ENCODE measurements at regions not wholly inside any gene's neighbourhood (a gene's known extent, or its start where the extent isn't known, plus 50 kb on each side); places are given as distances from the start of the nearest gene placed in this dataset.

DNA sequence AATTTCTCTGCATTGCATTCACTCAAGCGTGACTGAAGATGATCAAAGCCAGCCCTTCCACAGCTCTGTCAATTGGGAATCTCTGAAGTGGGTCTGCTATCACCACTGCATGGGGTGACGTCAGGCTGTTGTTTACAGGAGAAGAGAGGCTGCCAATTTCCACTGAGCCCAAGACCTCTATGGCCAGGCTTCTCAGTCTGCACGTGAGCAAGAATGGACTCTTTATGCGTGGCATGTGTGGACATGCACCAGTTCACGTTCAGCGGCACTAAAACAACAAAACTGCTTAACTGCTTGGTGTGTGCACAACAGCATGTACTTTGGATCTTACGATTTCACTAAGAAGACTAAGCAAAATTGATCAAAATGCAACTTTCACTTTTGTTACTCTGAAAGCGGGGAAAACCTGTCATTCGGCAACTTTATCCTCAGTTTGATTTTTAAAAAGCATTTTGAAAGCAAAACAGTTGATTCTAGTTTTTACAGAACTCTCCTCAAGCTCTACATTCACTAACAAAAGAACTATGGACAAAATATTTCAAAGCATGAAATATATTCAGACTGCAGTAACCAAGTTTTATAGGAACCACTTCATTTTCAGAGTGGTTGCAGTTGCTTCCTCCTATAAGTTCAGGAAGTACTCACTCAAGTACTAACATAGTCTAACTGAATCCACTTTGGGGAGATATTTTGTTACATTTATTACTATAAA lies 77.0 kb upstream of the SERTAD2 start:
- TF ChIP-seq EP300 (IDR thresholded peaks at IDR 0.05) = peak in 1 of 2 donors; percentile 91
- TF ChIP-seq, protein P1, sequence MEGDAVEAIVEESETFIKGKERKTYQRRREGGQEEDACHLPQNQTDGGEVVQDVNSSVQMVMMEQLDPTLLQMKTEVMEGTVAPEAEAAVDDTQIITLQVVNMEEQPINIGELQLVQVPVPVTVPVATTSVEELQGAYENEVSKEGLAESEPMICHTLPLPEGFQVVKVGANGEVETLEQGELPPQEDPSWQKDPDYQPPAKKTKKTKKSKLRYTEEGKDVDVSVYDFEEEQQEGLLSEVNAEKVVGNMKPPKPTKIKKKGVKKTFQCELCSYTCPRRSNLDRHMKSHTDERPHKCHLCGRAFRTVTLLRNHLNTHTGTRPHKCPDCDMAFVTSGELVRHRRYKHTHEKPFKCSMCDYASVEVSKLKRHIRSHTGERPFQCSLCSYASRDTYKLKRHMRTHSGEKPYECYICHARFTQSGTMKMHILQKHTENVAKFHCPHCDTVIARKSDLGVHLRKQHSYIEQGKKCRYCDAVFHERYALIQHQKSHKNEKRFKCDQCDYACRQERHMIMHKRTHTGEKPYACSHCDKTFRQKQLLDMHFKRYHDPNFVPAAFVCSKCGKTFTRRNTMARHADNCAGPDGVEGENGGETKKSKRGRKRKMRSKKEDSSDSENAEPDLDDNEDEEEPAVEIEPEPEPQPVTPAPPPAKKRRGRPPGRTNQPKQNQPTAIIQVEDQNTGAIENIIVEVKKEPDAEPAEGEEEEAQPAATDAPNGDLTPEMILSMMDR (IDR thresholded peaks at IDR 0.05) = no peak
